Osteoblast (primary cell): ENCODE measurements at regions not wholly inside any gene's neighbourhood (a gene's known extent, or its start where the extent isn't known, plus 50 kb on each side); places are given as distances from the start of the nearest gene placed in this dataset.
A peak's percentile ranks its signal among the peaks of the same experiment; 100 is the strongest.

Experiments used
- DNase-seq: peaks from one replicate; pipeline ENCODE4 v3.0.0; 2011; ENCODE audit warnings: low spot score, mixed read lengths; ENCODE audit not compliant: insufficient read length; ENCODE audit errors: missing footprints
- H2AFZ ChIP-seq: 2 replicates; pipeline ENCODE4 v1.6.0; 2011; ENCODE audit warnings: mild to moderate bottlenecking, low read length
- H3K27ac ChIP-seq: 2 replicates; pipeline ENCODE4 v1.5.1; 2011; ENCODE audit warnings: mild to moderate bottlenecking, low read depth, low read length, moderate library complexity
- H3K27me3 ChIP-seq: 2 replicates; pipeline ENCODE4 v1.6.0; 2012; ENCODE audit warnings: mild to moderate bottlenecking, control low read depth, inconsistent platforms, low read length, moderate library complexity; ENCODE audit not compliant: insufficient read depth
- H3K36me3 ChIP-seq: 2 replicates; pipeline ENCODE4 v1.5.1; 2011; ENCODE audit warnings: mild to moderate bottlenecking, low read length, control low read depth, moderate library complexity; ENCODE audit not compliant: insufficient read depth
- H3K4me1 ChIP-seq: 2 replicates; pipeline ENCODE4 v1.5.1; 2011; ENCODE audit warnings: mild to moderate bottlenecking, low read length, control low read depth, moderate library complexity; ENCODE audit not compliant: insufficient read depth
- H3K4me2 ChIP-seq: 2 replicates; pipeline ENCODE4 v1.6.0; 2011; ENCODE audit warnings: mild to moderate bottlenecking, low read length; ENCODE audit not compliant: insufficient read depth
- H3K4me3 ChIP-seq: fragments of 200-600 bp; sonication (generic); 3 replicates; pipeline ENCODE4 v1.5.1; 2012; ENCODE audit warnings: mild to moderate bottlenecking, low read length, inconsistent platforms; ENCODE audit not compliant: insufficient read depth
- H3K79me2 ChIP-seq: 2 replicates; pipeline ENCODE4 v1.6.0; 2012; ENCODE audit warnings: mild to moderate bottlenecking, low read length, control low read depth, inconsistent platforms; ENCODE audit not compliant: insufficient read depth
- H3K9me3 ChIP-seq: 2 replicates; pipeline ENCODE4 v1.5.1; 2011; ENCODE audit warnings: low read depth, low read length, control low read depth
- H4K20me1 ChIP-seq: 2 replicates; pipeline ENCODE4 v1.6.0; 2012; ENCODE audit warnings: mild to moderate bottlenecking, low read length, control low read depth; ENCODE audit not compliant: insufficient read depth
- TF ChIP-seq, protein P1 (sequence below): IDR thresholded peaks from 2 replicates; pipeline ENCODE4 v1.5.1; 2011; ENCODE audit warnings: mild to moderate bottlenecking, low read depth, low read length, moderate library complexity; ENCODE audit errors: extremely low read depth

DNA sequence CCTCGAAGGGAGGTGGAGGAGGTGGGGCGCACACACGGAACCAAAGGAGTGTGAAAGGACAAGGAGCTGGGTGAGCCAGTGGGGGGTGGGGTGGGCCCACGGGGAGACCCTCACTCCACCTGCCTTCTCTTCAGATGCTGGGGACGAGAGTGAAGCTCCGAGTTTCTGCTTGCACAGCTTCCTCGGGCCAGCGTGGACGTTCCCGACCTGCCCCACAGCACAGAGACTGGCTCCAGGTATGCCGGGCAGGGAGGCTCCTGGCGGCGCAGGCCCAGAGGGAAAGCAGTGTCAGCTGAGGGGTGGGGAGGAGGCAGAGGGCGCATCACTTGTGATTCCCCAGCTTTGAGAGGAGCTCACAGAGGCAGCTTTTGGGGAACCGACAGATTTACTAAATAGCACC lies 98.5 kb upstream of the RPS6KA2 start:
- Histone ChIP-seq H3K27me3 (peaks cover 5% of the 10 kb centered on the region), H2AFZ (no peak overlapping the region), H3K4me1 (no peaks in the 10 kb centered on the region), H4K20me1 (no peaks in the 10 kb centered on the region), H3K36me3 (no peaks in the 10 kb centered on the region), H3K79me2 (no peaks in the 10 kb centered on the region), H3K9me3 (no peaks in the 10 kb centered on the region), H3K4me2 (no peak overlapping the region), H3K27ac (no peak overlapping the region), H3K4me3 (no peak overlapping the region)
- DNase-seq = no peak
- TF ChIP-seq, protein P1, sequence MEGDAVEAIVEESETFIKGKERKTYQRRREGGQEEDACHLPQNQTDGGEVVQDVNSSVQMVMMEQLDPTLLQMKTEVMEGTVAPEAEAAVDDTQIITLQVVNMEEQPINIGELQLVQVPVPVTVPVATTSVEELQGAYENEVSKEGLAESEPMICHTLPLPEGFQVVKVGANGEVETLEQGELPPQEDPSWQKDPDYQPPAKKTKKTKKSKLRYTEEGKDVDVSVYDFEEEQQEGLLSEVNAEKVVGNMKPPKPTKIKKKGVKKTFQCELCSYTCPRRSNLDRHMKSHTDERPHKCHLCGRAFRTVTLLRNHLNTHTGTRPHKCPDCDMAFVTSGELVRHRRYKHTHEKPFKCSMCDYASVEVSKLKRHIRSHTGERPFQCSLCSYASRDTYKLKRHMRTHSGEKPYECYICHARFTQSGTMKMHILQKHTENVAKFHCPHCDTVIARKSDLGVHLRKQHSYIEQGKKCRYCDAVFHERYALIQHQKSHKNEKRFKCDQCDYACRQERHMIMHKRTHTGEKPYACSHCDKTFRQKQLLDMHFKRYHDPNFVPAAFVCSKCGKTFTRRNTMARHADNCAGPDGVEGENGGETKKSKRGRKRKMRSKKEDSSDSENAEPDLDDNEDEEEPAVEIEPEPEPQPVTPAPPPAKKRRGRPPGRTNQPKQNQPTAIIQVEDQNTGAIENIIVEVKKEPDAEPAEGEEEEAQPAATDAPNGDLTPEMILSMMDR = no peak

GRCh38 chr6:166724576-166724975 lies 97.5 kb upstream of the RPS6KA2 start:
- H3K36me3 ChIP-seq = no peaks in the 10 kb centered on the region
- H3K9me3 ChIP-seq = no peaks in the 10 kb centered on the region
- H3K4me3 ChIP-seq = no peak overlapping the region
- H3K27me3 ChIP-seq = no peaks in the 10 kb centered on the region
- no peaks in the 10 kb centered on the region for H4K20me1 ChIP-seq
- no peaks in the 10 kb centered on the region for H3K4me1 ChIP-seq
- no peak overlapping the region for H3K27ac ChIP-seq
- peak; percentile 80 for DNase-seq
- no peaks in the 10 kb centered on the region for H3K79me2 ChIP-seq
- H3K4me2 ChIP-seq = peak overlapping the region; percentile 51
- TF ChIP-seq, protein P1 = no peak
- no peak overlapping the region for H2AFZ ChIP-seq

DNA sequence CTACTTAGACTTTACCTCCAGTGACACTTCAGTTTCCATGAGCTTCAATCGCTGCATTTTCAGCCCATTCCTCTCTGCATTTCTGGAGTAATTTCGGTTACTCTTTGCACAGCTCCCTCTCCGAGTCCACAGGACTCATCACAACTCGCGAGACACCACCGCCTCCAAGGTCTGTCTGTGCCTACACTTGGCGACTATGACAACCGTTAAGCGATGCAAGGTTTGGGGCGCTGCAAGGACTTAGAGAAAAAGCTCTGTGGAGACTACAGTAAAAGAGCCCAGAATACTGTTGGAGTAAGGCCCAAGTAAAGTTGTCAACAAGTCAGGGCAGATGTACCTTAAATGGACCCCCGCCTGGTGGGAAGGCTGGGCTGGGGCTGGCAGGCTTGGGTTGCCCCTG lies 95.7 kb upstream of the RPS6KA2 start:
- Histone ChIP-seq H3K4me1 (no peaks in the 10 kb centered on the region), H3K27ac (no peak overlapping the region), H3K79me2 (no peaks in the 10 kb centered on the region), H3K9me3 (no peaks in the 10 kb centered on the region), H3K4me3 (no peak overlapping the region), H3K27me3 (peaks cover 5% of the 10 kb centered on the region), H2AFZ (no peak overlapping the region), H3K36me3 (no peaks in the 10 kb centered on the region), H3K4me2 (no peak overlapping the region), H4K20me1 (no peaks in the 10 kb centered on the region)
- no peak for DNase-seq
- TF ChIP-seq, protein P1 = no peak

DNA sequence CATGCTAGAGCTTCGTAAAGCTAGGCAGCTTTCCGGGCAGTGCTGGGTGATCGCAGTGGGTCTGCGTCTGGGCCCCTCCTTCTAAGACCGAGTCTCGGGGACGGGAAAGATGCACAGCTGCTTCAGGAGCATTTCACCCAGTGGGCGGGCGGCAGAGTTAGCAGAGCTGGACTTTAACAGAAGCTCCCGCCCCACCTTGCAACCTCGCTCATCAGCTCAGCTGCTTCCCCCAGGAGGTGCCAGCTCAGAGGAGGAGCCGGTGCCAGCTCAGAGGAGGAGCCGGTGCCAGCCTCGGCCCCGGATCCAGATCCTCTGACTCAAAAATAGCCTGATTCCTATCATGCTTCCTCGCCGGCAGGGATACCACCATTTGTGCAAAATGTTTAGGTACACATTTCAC lies 94.5 kb upstream of the RPS6KA2 start:
- no peaks in the 10 kb centered on the region for H3K79me2 ChIP-seq
- H4K20me1 ChIP-seq = no peaks in the 10 kb centered on the region
- no peak overlapping the region for H3K27ac ChIP-seq
- no peaks in the 10 kb centered on the region for H3K36me3 ChIP-seq
- TF ChIP-seq, protein P1 = no peak
- H3K9me3 ChIP-seq = no peaks in the 10 kb centered on the region
- H3K4me3 ChIP-seq = no peak overlapping the region
- no peaks in the 10 kb centered on the region for H3K4me1 ChIP-seq
- peaks cover 5% of the 10 kb centered on the region for H3K27me3 ChIP-seq
- no peak for DNase-seq
- no peak overlapping the region for H3K4me2 ChIP-seq
- H2AFZ ChIP-seq = no peak overlapping the region
